MM.1S (cell line): ENCODE measurements at regions not wholly inside any gene's neighbourhood (a gene's known extent, or its start where the extent isn't known, plus 50 kb on each side); places are given as distances from the start of the nearest gene placed in this dataset.

Experiments used
- DNase-seq: peaks from one replicate; pipeline ENCODE4 v3.0.0-alpha.2; 2015
- H2AFZ ChIP-seq: fragments of 300-600 bp; sonication (generic); 2 replicates; pipeline ENCODE4 v1.6.0; 2016; ENCODE audit warnings: antibody characterized with exemption, low read length
- H3F3A ChIP-seq: fragments of 300-600 bp; sonication (generic); 2 replicates; pipeline ENCODE4 v1.6.1; 2016; ENCODE audit warnings: mild to moderate bottlenecking, antibody characterized with exemption, low read length, moderate library complexity, mixed read lengths; ENCODE audit not compliant: insufficient read depth
- H3K27ac ChIP-seq: fragments of 300-600 bp; sonication (generic); 2 replicates; pipeline ENCODE4 v1.5.1; 2016; ENCODE audit warnings: mild to moderate bottlenecking, low read length
- H3K27me3 ChIP-seq: fragments of 300-600 bp; sonication (generic); replicated peaks from 2 replicates; pipeline ENCODE4 v1.6.0; 2016; ENCODE audit warnings: low read length; ENCODE audit not compliant: insufficient read depth
- H3K36me3 ChIP-seq: fragments of 300-600 bp; sonication (generic); replicated peaks from 2 replicates; pipeline ENCODE4 v1.6.1; 2016; ENCODE audit warnings: mild to moderate bottlenecking, low read length, mixed read lengths; ENCODE audit not compliant: insufficient read depth
- H3K4me1 ChIP-seq: fragments of 300-600 bp; sonication (generic); 2 replicates; pipeline ENCODE4 v1.6.1; 2016; ENCODE audit warnings: low read length, mixed read lengths
- H3K4me2 ChIP-seq: fragments of 300-600 bp; sonication (generic); 2 replicates; pipeline ENCODE4 v1.6.0; 2016; ENCODE audit warnings: low read depth, low read length
- H3K4me3 ChIP-seq: fragments of 300-600 bp; sonication (generic); 2 replicates; pipeline ENCODE4 v1.5.1; 2016; ENCODE audit warnings: low read length, mixed read lengths
- H3K79me2 ChIP-seq: fragments of 300-600 bp; sonication (generic); 2 replicates; pipeline ENCODE4 v1.6.1; 2016; ENCODE audit warnings: mixed run types, low read length, mixed read lengths
- H3K9ac ChIP-seq: fragments of 300-600 bp; sonication (generic); 2 replicates; pipeline ENCODE4 v1.6.1; 2016; ENCODE audit warnings: low read length, mixed read lengths
- H3K9me2 ChIP-seq: fragments of 300-600 bp; sonication (generic); replicated peaks from 2 replicates; pipeline ENCODE4 v1.6.1; 2016; ENCODE audit warnings: mild to moderate bottlenecking, low read length, mixed read lengths; ENCODE audit not compliant: insufficient read depth
- H3K9me3 ChIP-seq: fragments of 300-600 bp; sonication (generic); replicated peaks from 2 replicates; pipeline ENCODE4 v1.6.1; 2016; ENCODE audit warnings: mild to moderate bottlenecking, low read length, mixed read lengths; ENCODE audit not compliant: insufficient read depth
- H4K20me1 ChIP-seq: fragments of 300-600 bp; sonication (generic); 2 replicates; pipeline ENCODE4 v1.6.1; 2016; ENCODE audit warnings: mild to moderate bottlenecking, low read length, moderate library complexity, mixed read lengths; ENCODE audit not compliant: insufficient read depth
- CTCF ChIP-seq: fragments of 300-600 bp; sonication (generic); IDR thresholded peaks from 2 replicates; pipeline ENCODE4 v1.5.1; 2016; ENCODE audit warnings: antibody characterized with exemption, low read length, mixed read lengths
- EZH2 ChIP-seq: fragments of 300-600 bp; sonication (generic); optimal IDR thresholded peaks from 2 replicates; pipeline ENCODE3; 2017; ENCODE audit warnings: low read depth, mild to moderate bottlenecking, antibody characterized with exemption, low read length, mixed read lengths
- EZH2phosphoT487 ChIP-seq: fragments of 300-600 bp; sonication (generic); IDR thresholded peaks from 2 replicates; pipeline ENCODE4 v1.6.1; 2018; ENCODE audit warnings: antibody characterized with exemption, low read length

DNA sequence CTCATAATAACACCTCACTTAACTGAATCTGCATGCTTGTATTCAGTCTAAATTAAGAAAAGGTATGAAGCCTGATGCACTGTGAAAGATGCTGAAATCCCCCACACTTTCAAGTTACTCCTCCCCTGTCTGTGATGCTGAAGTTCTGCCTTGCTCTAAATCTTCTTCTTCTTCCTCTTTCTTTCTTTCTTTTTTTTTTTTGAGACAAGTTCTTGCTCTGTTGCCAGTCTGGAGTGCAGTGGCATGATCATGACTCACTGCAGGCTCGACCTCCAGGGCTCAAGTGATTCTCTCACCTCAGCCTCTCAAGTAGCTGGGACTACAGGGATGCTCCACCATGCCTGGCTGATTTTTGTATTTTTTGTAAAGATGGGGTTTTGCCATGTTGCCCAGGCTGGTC lies 231.0 kb upstream of the B3GALT2 start:
- peaks cover 4% of the 10 kb centered on the region; the same call in 1 of the 2 replicates for H3K4me1 ChIP-seq
- H3K27ac ChIP-seq: no peak overlapping the region
- H3K9me2 ChIP-seq: no peaks in the 10 kb centered on the region
- H3K27me3 ChIP-seq: 0 out of 2 replicates have a peak, but pooled peaks cover 9% of the 10 kb centered on the region
- TF ChIP-seq EZH2phosphoT487: no peak
- no peak for TF ChIP-seq EZH2
- TF ChIP-seq CTCF: no peak
- no peak for DNase-seq
- no peak overlapping the region for H3K4me3 ChIP-seq
- H3F3A ChIP-seq: no peaks in the 10 kb centered on the region
- no peak overlapping the region for H3K9ac ChIP-seq
- H3K79me2 ChIP-seq: no peaks in the 10 kb centered on the region
- H3K36me3 ChIP-seq: no peaks in the 10 kb centered on the region
- H3K4me2 ChIP-seq: no peak overlapping the region
- no peaks in the 10 kb centered on the region for H3K9me3 ChIP-seq
- H2AFZ ChIP-seq: no peak overlapping the region
- H4K20me1 ChIP-seq: no peaks in the 10 kb centered on the region

DNA sequence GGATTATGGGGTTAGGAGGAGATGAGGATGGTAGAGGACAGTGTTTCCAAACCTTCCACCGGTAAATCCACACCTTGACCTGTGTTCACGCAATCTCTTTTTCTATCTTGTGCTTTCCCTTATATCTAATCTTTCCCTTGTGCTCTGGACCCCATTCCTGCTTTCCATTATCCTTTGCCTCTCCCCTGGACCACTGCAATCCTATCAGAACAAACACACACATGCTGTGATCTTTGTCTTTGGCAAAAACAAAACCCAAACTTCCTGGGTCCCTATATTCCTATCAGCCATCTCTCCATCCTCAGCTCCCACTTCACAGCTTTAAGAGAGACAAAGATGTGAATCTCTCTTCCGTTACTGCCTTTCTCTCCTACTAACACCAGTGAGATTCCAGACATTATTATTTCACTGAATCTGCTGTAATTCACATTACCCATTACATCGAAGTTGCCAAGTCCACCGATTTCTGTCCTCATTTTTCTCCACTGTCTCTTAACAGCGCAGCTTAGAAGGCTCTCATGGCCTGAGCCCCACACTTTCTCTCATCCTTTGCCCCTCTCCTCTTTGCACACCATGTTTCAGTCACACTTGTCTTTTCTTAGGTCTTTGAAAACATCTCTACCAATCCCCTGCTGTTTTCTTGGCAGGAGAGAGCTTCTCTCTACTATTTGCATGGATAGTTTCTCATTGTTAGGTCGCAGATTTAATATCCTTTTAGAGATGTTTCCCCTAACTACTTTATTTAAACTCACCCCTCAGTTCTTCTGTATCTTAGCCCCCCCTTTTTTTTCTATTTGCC lies 230.0 kb upstream of the B3GALT2 start:
- Histone ChIP-seq H3K9me2 (no peaks in the 10 kb centered on the region), H3K79me2 (no peaks in the 10 kb centered on the region), H3K27me3 (0 out of 2 replicates have a peak, but pooled peaks cover 9% of the 10 kb centered on the region), H3K4me2 (no peak overlapping the region), H3K4me1 (peaks cover 4% of the 10 kb centered on the region; the same call in 1 of the 2 replicates), H2AFZ (no peak overlapping the region), H3K4me3 (no peak overlapping the region), H3K9ac (no peak overlapping the region), H3K27ac (no peak overlapping the region), H4K20me1 (no peaks in the 10 kb centered on the region), H3K9me3 (no peaks in the 10 kb centered on the region), H3K36me3 (no peaks in the 10 kb centered on the region), H3F3A (no peaks in the 10 kb centered on the region)
- no peak for DNase-seq
- TF ChIP-seq EZH2phosphoT487 (no peak), EZH2 (no peak), CTCF (no peak)

DNA sequence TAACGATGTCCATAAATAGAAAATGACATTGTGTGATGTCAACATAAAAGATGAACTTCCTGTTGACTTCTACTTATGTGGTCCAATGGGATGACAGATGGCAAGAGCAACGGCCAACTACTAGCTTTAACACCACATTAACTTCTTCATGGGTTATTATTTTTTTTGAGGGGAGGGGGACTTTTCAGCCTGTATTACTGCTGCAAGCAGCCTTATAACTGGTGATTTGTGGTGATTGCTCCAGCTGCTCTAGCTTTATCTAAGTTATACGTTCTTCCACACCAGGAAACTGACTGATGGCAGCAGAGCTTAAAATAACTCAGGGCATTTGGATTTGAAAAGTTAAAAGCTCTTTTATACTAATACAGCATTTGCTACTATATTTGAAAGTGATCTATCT lies 228.8 kb upstream of the B3GALT2 start:
- DNase-seq: no peak
- Histone ChIP-seq H3K27me3 (0 out of 2 replicates have a peak, but pooled peaks cover 9% of the 10 kb centered on the region), H3K36me3 (no peaks in the 10 kb centered on the region), H3K4me3 (no peak overlapping the region), H3K9ac (no peak overlapping the region), H3F3A (no peaks in the 10 kb centered on the region), H3K79me2 (no peaks in the 10 kb centered on the region), H3K4me2 (no peak overlapping the region), H2AFZ (no peak overlapping the region), H3K4me1 (peaks cover 4% of the 10 kb centered on the region; the same call in 1 of the 2 replicates), H4K20me1 (no peaks in the 10 kb centered on the region), H3K27ac (no peak overlapping the region), H3K9me2 (no peaks in the 10 kb centered on the region), H3K9me3 (no peaks in the 10 kb centered on the region)
- TF ChIP-seq CTCF (no peak), EZH2phosphoT487 (no peak), EZH2 (no peak)
